Stimulated activated CD4-positive, alpha-beta T cell treated with anti-CD3 and anti-CD28 coated beads, Interleukin-4, amount 100 ng/mL, for 4 hours (primary cell): ENCODE measurements at regions not wholly inside any gene's neighbourhood (a gene's known extent, or its start where the extent isn't known, plus 50 kb on each side); places are given as distances from the start of the nearest gene placed in this dataset.

Source experiments
- DNase-seq, 2 experiments: peaks; one replicate each; pipeline ENCODE4 v3.0.0-alpha.2; 2020

- DNase-seq, result no peak
Measured at GRCh38 chr2:858646-859045, 92.0 kb upstream of the SNTG2 start.

DNA sequence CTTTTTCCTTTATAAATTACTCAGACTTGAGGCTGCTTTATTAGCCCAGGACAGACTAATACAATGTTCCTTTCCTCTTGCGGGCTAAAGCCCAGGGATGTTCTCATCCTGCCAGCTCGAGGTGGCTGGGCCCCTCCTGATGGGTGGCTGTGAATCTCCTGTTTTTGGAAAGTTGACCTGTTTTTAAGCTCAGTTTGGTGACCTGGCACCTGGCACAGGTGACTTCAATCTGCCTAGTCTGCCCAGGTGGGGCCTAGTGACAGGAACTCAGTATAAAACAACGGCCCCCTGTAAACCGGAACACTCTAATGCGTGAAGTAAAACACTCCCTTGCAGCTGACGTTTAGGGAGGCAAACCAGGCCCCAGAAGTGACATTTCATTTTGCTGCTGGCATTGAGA is 92.7 kb upstream of the SNTG2 start:
- DNase-seq, result no peak

- no peak for DNase-seq
Measured at GRCh38 chr2:857081-857480, 93.6 kb upstream of the SNTG2 start.

DNA sequence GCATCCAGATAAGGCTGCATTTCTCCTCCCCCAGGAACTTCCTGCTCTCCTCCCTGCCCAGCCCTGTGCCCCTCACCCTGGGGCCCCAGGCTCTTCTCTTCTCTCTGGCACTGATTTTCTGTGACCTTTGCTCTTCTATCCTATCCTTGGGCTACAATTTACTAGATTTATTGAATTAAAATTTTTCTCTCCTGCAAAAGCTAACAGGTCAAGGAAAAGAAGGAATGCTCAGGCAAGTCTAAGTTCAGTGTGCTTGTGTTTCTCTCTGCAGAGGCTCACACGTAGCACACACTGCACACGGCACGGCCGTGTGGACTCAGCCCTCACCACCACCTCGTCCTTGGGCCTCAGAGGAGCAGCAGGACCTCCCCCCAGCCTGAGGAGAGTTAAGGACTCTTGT is 94.2 kb upstream of the SNTG2 start:
- no peak for DNase-seq

DNA sequence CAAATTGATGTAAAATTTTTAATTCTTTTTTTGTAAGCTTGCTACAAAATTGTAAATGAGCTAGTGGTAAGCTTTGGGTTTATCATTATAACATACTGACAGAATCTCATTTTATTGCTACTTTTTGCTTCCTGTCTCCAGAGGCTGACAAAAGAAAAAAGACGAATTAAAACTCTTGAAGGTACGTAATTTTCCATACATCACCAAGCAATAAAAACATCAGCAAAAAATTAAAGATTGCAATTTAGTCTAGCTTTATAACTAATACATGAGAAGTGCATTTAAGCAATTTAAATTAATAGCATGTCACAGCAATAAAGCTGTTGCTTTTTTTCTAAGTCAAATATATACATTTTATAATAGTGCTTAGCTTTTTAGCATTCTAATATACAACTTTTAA is 94.6 kb upstream of the SNTG2 start:
- DNase-seq, result no peak

- no peak for DNase-seq
Measured at GRCh38 chr2:855177-855576, 95.5 kb upstream of the SNTG2 start.

- no peak for DNase-seq
Measured at GRCh38 chr2:854460-854859, 96.2 kb upstream of the SNTG2 start.

GRCh38 chr2:853203-853870 is 97.3 kb upstream of the SNTG2 start:
- DNase-seq, result no peak

DNA sequence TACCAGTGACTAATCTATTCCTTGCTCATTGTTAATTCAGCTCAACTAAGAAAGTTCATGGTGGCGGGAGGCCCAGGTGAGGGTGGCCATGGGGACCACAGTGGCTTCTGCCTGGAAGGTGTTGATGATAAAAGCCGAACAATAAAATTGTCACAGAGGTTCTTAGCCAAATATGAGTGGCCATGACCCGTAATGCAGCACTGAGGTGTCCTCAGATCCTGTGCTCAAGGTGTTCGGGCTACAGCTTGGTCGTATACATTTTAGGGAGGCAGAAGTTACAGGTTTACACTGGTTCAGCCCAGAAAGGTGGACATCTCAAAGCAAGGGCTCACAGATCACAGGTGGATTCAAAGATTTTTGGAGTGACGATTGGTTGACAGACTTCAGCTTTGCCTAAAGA is 98.5 kb upstream of the SNTG2 start:
- no peak for DNase-seq

- no peak for DNase-seq
Measured at GRCh38 chr2:851680-852079, 99.0 kb upstream of the SNTG2 start.

DNA sequence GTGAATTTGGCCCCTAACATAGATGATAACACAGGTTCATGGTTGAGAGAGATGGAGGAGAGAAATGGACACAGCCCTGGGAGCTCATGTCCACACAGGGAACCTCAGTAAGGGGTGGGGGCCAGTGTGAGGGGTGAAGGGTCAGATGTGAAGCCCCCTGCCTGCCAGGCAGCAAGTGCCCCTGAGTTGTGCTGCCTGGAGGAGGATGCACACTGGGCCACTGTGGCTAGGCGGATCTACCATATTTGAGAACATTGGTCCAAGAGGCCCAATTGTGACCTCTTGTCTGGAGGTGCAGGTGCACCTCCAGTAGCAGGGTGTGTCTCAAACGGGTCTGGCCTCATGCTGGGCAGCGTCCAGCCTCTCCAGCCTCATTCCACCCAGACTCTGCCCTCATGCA is 99.6 kb upstream of the SNTG2 start:
- no peak for DNase-seq

DNA sequence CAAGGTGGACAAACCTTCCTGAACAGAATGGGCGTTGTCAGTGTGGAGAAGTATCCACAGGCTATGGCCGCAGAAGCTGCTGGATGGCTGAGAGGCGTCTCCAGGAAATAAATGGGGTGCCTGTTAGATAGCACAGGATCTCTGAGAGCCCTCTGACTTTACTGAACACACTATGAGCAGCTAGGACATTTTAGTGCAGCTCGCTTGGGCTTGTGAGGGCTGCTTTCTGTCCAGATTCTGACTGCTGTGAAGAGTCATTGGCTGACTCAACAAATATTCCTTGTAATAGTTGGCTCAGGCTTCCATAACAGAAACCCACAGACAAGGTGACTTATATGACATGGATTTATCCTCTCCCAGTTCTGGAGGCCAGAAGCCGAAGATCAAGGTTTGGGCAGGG is 100.2 kb upstream of the SNTG2 start:
- DNase-seq, result no peak

DNA sequence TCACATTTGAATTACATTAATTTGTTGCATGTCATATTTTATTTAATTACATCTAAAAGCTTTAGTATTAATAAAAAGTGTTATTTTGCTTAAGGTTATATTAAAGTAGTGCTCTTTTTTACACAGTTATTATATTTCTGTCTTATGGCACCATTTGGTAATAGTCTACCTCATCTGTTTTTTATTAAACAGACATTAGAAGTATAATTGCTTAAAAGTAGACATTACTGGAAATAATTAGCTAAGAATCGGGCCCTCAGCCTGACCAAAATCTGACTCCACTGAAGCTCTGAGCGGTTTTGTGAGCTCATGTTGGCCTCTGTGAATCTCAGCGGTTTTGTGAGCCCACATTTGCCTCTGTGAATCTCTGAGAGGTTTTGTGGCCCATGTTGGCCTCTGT is 102.5 kb upstream of the SNTG2 start:
- DNase-seq, result no peak

- DNase-seq, result no peak
Measured at GRCh38 chr2:847669-848068, 103.0 kb upstream of the SNTG2 start.

GRCh38 chr2:844715-845114 is 105.9 kb upstream of the SNTG2 start:
- DNase-seq, result no peak

- no peak for DNase-seq
Measured at GRCh38 chr2:842151-842803, 108.4 kb upstream of the SNTG2 start.

DNA sequence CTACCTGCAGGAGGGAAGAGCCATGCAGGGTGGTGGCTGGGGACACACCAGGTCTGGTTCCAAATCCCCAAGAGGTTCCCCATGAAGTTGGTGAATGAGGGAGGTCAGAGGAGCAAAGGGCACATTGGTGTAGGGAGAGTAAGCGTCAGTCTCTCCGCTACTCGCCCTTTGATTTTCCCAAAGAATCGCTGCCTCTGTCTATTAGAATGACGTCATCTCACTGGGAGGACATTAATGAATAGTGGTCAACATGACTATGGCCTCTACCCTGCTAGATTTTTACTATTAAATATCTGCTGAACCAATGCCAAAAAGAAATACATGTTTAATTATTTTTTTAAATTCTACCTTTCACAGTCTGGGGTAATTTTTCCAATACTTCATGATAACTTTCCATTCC is 109.6 kb upstream of the SNTG2 start:
- DNase-seq, result no peak

DNA sequence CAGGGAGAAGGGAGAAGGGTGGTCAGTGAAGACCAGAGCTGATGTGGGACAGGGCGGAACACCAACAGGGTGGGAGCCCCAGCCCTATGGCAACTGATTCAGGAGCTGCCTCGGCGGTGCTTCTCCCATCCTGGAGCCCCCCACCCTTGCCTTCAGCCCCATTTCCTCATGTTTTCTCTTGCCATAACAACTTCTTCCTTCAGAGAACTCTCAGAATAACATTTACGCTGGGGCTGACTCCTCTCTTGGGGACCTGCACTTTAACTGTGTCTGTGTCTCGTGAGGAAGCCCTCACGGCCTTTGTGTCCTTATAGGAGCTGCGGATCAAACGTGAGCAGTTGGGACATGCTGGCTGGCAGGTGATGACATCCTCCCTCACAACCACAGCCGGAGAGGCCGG is 116.4 kb upstream of the SNTG2 start:
- no peak for DNase-seq

DNA sequence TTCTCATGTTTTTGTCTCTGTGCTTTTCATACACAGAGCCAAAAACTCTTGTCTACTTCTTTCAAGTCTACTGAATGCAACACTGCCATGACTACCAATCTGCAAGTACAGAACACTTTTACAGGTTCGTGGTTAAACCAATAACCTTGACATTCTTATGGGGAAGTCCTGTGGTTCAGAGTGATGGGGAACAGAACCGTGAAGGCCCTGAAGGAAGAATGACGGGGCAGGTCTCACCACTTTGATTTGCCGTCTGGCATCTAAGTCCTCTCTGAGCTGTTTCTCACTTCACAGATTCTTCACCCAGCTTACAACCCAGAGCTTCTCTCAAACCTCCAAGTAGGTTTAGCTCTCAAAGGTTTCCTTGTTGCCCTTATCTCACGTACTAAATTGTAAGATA is 117.5 kb upstream of the SNTG2 start:
- DNase-seq, result no peak

GRCh38 chr2:832635-833034 is 118.0 kb upstream of the SNTG2 start:
- no peak for DNase-seq

DNA sequence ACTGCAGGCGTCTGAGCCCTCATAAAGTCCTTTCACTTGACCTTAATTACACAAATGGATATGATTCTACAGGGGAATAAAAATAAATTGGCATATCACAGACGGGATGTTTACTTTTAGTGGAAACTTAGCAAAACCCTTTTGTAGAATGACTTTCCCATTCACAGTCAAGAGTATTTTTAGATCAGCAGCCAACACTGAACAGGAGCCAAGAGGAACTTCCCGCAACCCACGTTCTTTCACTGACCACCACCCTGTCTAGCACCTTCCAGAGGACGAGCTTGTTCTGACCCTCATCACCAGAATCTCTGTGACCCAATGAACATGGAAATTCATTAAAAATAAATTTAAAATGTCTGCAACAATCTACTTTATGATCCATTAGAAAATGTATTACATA is 119.0 kb upstream of the SNTG2 start:
- no peak for DNase-seq

GRCh38 chr2:831225-831536 is 119.5 kb upstream of the SNTG2 start:
- no peak for DNase-seq

DNA sequence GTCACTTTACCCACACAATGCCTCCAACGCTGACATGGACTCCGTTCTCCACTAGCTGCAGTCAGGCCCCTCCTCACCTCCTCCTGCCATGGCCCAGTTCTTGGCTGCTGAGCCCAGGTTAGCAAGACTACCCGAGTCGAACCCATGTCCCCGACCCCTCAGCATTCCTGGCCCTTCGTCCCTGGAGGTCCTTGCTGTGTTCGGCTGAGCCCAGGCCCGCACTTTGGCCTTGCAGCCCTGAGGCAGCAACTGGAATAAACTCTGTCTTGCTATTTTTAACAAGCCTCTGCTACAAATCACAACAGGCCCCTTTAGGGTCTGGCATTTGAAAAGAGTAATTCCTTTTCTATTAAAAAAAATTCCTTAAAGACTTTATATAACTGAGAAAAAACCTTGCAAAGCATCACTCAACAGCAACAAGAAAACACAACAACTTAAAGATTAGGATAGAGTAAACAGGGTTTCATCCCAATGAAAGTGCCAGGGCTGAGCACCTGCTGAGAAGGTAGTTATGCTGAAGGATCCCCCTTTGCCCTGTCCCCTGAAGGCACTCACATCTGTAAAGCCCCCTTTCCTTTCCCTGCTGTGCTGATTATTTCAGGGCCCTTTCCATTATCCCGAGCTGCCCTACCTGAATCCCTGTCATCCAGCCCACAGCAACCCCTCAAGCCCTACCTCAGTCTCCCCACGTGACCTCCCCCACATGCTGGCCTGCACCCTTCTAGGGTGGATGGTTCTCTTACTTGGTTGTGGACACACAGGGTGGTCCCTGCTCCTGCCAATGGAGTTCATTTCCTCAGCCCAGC is 120.0 kb upstream of the SNTG2 start:
- DNase-seq, result no peak

- no peak for DNase-seq
Measured at GRCh38 chr2:829047-829446, 121.6 kb upstream of the SNTG2 start.

DNA sequence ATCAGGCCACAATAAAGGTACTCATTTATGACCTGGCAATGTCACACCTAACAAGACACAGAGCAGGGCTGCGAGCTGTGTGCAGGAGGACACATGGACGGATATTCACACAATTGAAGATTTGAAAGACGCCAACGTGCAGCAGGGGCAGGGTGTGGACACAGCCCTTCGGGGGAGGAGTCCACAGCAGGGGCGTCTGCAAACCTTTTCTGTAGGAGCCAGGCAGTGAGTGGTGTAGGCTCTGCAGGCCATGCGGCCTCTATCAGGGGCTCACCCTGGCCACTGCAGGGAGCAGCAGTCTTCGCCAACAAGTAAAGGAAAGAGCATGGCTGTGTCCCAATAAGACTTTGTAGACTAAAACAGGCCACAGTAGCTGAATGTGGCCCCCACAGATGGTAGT is 125.7 kb upstream of the SNTG2 start:
- no peak for DNase-seq
